Activated CD4-positive, CD25-positive, alpha-beta regulatory T cell treated with anti-CD3 and anti-CD28 coated beads, Interleukin-2, amount 50 U/mL, for 16 hours (primary cell): ENCODE measurements at regions not wholly inside any gene's neighbourhood (a gene's known extent, or its start where the extent isn't known, plus 50 kb on each side); places are given as distances from the start of the nearest gene placed in this dataset.
"Not testable (repeated sequence)": the region's sequence is repeated elsewhere in the genome, so short reads cannot be mapped to it uniquely, and the experiment has no call there.

ENCODE experiments used
- DNase-seq: peaks from one replicate; pipeline ENCODE4 v3.0.0-alpha.2; 2020; ENCODE audit warnings: low read depth, low spot score

GRCh38 chr1:101548376-101548775 is 311.6 kb downstream of the S1PR1 start:
- no peak for DNase-seq

GRCh38 chr1:101550581-101550980 is 313.8 kb downstream of the S1PR1 start:
- no peak for DNase-seq

GRCh38 chr1:101566883-101567538 is 330.2 kb downstream of the S1PR1 start:
- DNase-seq, result no peak

- DNase-seq, result no peak
Measured at GRCh38 chr1:101567582-101568189, 330.9 kb downstream of the S1PR1 start.

GRCh38 chr1:101587741-101588140 is 350.9 kb downstream of the S1PR1 start:
- no peak for DNase-seq

GRCh38 chr1:101588677-101589076 is 351.9 kb downstream of the S1PR1 start:
- no peak for DNase-seq

- DNase-seq, result no peak
Measured at GRCh38 chr1:101592845-101593244, 356.0 kb downstream of the S1PR1 start.

- no peak for DNase-seq
Measured at GRCh38 chr1:101595881-101596374, 359.1 kb downstream of the S1PR1 start.

- DNase-seq, result not testable (repeated sequence)
Measured at GRCh38 chr1:101600615-101601014, 363.8 kb downstream of the S1PR1 start.

GRCh38 chr1:101603726-101604125 is 366.9 kb downstream of the S1PR1 start:
- DNase-seq, result no peak

GRCh38 chr1:101605878-101606277 is 369.1 kb downstream of the S1PR1 start:
- DNase-seq, result no peak

- no peak for DNase-seq
Measured at GRCh38 chr1:101613546-101613945, 376.7 kb downstream of the S1PR1 start.

GRCh38 chr1:101618900-101619299 is 377.8 kb downstream of the OLFM3 start:
- DNase-seq, result no peak

GRCh38 chr1:101632548-101633272 is 364.0 kb downstream of the OLFM3 start:
- DNase-seq, result no peak

- DNase-seq, result no peak
Measured at GRCh38 chr1:101645810-101646209, 350.9 kb downstream of the OLFM3 start.

GRCh38 chr1:101652484-101652883 is 344.2 kb downstream of the OLFM3 start:
- no peak for DNase-seq

- no peak for DNase-seq
Measured at GRCh38 chr1:101653482-101653946, 343.2 kb downstream of the OLFM3 start.

GRCh38 chr1:101664726-101665125 is 332.0 kb downstream of the OLFM3 start:
- no peak for DNase-seq

GRCh38 chr1:101667761-101668160 is 329.0 kb downstream of the OLFM3 start:
- DNase-seq, result no peak

GRCh38 chr1:101683136-101683535 is 313.6 kb downstream of the OLFM3 start:
- no peak for DNase-seq

- DNase-seq, result no peak
Measured at GRCh38 chr1:101683561-101683960, 313.2 kb downstream of the OLFM3 start.

GRCh38 chr1:101697072-101697471 is 299.7 kb downstream of the OLFM3 start:
- DNase-seq, result no peak

- no peak for DNase-seq
Measured at GRCh38 chr1:101698681-101699080, 298.0 kb downstream of the OLFM3 start.
